GM18858 (cell line): ENCODE measurements at regions not wholly inside any gene's neighbourhood (a gene's known extent, or its start where the extent isn't known, plus 50 kb on each side); places are given as distances from the start of the nearest gene placed in this dataset.

Source experiments
- ATAC-seq: cut with Tn5 transposase; IDR thresholded peaks from one replicate; pipeline ENCODE4 v1.9.1; 2021; ENCODE audit not compliant: unreplicated experiment

DNA sequence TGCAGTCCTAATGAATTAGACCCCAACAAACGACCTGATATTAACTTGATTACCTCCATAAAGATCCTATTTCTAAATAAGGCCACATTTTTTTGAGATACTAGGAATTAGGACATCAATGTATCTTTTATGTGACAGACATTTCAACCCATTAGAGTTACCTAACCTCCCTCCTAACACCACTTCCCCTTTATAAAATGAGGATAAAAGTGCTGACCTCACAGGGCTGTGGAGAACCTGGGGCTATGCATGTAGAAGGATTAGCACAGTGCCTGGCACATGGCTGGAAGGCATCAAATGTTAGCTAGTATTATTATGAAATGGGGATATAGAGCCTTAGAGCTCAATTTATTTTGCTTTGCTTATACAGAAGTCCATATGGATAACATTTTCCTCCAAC is 53.5 kb upstream of the LRRN1 start:
- ATAC-seq: no peak

DNA sequence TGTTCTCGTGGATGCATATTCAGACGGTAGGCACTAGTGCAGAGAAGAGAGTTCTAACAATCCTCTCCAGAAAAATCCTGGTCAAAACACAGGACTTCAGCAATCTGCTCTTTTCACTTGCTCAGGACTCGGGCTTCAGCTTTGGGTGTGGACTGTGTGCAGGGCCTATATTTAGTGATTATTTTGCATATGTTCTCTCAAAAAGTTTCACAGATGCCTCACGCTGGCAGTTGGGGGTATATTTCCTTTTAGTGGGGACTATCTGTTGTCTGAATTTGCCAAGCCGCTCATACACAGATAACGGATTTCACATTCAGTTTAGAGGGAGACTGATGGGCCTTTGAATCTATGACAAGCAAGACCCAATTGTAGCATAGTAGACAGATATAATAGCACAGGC is 54.4 kb upstream of the LRRN1 start:
- ATAC-seq: no peak

DNA sequence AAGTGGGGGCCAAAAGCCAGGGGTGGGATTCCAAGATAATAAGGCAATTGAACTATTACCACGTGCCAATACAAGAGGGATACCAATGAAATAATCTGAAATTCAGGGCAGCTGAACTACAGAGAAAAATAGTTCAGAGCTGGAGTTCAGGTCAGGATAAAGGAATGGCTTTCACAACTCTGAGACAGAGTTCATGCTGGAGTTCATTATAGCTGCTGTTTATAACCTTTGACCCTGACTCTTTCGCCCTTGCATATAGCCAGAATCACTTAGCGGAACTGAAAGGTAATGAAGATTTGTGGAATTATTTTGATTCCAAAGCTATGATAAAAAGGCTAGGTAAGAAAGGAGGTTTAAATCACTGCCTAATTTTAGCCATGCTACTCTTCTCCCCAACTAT is 55.5 kb upstream of the LRRN1 start:
- no peak for ATAC-seq

DNA sequence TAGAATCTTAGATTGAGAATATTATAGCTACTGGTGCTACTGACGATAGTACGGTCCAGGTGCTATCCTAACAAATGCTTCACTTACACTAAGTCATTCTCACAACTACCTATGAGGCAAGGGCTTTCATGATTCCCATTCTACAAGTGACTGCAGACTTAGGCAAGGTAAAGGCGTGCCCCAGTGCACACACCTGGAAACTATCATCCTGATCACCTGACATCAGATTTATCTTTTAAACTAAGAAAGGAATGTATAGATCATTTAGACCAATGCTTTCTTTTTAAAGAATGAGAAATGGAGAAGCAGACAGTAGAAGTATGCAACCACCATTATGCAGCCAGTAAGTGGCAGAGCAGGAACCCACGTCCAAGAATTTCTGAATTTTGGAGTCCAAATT is 59.2 kb upstream of the LRRN1 start:
- no peak for ATAC-seq

DNA sequence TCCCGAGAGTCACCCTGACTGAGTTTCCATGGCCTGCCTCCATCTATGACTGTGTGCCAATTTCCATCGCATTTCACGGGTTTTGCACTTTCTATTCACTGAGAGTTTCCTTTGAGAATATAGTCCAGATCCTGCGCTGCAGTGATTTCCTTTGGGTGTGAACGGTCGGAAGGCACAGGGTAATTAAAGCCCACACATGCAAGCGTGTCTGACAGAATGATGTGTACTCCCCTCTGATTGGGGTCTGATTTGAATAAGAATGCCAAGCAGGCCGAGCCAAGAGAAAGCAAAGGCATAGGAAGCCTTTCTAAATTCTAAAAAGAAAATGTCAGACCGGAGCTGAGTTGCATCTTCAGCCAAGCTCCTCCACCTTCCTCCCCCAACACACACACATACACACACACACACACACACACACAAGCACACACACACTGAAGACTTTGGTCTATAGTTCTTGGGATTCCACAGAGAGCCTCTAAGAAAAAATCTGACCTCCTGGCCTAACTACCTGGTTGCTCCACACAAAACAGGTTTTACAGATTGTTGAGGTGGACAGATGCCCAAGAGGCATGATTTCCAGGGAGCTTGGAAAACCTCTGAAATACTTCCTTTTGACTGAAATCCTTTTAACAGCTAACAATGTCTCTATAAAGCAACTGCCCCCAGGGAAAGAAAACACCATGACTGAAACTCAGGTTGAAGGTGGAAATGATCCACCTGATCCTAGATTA is 59.7 kb upstream of the LRRN1 start:
- no peak for ATAC-seq

DNA sequence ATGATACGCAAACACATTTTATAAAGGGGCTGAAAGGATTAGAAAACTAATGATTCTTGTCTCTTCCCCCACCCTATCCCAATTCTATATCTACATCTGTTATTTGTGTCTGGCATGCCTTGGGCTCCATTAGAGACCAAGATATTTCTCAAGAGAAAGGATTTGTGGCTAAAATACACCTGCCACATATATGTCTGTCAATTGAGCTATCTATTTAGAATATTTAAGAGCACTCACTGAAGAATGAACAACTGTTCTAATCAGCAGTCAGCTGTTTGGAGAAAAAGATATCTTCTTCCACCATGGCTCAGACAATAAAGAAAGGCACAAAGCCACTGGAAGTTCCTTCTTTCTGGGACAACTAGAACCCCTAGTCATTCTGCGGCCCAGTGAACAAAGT is 61.7 kb upstream of the LRRN1 start:
- ATAC-seq: no peak

DNA sequence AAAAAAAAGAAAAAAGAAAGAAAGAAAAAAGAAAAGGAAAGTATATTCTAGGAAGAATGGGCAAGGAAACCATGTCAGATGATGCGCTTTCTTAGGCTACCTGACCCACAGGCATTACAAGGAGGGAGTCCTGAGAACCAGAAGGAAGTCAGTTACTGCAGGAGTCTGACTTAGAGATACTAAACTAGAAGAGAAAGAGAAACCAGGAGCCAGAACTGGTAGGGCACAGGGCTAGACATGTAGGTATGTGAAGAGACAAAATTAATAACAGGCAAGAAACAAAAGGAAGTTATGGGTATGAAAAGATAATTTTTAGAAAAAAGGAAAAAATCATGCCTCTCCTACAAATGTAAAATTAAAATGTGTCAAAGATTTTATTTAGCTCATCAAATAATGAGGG is 63.3 kb upstream of the LRRN1 start:
- no peak for ATAC-seq

DNA sequence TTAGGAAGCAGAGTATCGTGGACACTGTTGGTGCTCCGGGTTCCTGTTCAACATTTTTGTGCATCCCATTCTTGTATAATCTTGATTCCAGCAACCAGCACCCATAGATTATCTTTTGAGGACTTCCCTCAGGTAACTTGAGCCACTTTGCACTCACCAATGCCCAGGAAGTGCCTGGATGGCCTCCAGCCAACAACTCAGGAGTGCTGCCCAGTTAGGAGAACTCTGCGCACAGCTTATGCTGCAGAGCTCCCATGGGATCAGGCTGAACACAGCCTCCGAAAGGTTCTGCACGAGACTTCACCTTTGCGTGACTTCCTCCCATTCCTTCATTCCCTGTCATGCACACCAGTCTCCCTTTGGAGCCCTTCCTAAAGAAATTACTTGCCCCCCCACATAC is 64.3 kb upstream of the LRRN1 start:
- ATAC-seq: no peak

DNA sequence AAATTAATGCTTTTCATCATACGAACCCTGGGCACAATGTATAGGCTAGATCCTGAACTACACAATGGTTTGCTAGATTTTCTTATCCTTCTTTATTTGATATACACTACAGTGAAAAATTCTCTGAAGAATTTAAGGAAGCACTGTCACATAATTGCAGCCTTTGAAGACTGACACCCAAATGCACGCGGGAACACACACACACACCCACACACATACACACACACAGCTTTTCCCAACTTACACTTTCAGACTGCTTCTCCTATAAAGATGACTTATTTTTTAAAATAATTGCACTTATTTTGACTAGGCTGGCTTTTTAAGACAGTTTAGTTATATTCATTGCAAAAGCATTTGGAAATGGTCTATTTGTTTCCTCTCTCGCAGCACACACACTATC is 70.0 kb upstream of the LRRN1 start:
- no peak for ATAC-seq

DNA sequence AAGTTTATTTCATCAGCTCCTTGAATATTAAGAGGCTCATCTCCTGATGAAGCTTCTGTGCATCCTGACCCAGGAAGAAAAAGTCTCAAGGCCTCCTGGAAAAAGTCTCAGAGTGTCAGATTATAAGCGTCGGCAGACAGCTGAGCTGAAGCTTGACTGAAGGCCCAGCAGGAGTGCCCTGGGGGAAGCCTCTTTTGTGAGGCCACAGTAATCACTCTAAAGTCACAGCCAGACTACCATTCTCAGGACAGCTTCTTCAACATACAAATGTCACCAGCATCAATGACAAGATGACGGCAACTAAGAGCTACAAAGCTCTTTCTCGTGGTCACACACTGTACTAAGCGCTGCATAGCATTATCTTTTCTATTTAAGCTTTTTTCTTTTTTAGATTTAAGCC is 72.7 kb upstream of the LRRN1 start:
- no peak for ATAC-seq

DNA sequence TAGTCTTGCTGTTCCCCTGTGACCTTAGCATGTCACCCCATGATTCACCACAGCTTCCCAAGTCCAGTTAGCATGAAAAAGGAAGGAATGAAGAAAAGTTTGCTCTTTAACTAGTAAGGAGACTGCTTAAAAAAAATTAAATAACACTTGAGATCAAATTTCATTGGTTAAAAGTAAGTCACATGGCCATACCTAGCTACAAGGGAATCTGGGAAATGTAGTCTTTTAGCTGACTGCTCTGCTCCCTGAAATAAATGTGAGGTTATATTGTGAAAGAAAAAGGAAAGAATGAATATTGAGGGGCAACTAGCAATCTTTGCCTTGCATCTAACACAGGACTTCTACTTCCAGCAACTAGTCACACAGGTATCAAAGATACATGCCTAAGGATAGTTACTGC is 84.7 kb upstream of the LRRN1 start:
- ATAC-seq: no peak

DNA sequence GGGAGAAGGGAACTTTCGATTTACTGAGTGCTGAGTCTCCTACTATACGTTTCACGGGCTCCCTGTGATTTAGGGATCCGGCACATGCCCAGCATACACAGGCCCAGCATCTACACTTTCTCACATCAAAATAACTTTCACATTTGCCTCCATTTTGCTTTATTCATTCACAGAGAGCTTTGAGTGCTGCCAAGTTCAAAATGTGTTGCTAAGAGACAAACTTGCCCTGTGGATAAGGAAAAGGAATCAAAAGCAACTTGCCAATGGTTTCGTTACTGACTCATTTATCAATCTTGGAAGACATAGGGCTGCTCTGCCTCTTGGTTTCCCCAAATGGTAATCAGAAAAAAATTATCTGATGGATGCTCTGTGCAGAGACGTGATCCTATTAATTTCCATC is 86.3 kb upstream of the LRRN1 start:
- ATAC-seq: no peak

DNA sequence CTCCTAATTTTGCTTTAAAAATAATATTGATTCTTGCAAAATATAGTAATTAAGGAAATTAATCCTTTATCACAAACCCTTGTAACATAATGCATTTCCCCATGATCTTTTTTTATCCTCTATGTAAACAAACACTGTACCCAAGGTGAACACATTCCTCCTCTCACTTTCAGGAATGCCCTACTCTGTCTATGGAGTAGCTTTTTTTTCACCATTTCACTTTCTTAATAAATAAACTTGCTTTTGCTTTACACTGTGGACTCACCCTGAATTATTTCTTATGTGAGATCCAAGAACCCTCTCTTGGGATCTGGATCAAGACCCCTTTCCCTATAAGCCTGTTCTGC is 90.5 kb upstream of the LRRN1 start:
- ATAC-seq: no peak

DNA sequence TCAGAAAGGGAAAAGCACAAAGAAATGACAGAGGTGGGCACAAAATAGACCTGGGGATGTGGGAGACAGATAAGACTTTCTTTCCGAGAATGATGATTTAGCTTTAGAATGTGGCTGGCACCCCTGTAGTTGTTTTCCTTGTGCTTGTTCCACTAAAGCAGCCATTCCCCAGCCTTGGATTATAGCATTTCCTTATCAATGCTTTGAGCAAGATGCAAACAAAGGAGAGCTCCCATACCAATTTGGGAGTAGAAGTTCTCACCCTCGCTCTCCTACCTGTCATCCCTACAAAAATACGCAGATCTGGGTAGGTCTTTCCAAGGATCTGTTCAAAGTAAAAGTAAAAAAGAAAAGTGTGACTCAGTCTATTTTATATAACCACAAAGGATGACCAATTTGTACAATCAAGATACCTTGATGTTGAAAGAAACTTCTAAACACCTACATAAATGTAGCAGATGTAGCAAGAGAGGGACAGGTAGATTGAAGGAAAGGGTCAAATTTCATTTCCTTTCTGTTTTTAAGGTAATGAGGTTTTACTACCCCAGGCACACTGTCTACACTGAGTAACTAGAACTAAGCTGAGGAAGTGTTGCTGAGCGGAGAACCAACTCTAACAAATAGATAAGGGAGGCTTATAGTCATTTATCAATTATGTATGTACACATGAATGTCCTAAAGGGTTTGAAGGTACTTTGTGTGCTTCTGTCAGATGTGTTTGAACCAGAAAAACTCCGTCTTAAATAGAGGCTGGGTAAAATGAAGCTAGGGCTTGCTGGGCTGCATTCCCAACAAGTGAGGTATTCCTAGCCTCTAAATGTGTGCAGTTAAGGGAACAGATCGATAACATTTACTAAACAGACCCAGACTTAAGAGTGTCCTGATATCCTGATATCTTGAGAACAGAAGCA is 91.1 kb upstream of the LRRN1 start:
- ATAC-seq: no peak

DNA sequence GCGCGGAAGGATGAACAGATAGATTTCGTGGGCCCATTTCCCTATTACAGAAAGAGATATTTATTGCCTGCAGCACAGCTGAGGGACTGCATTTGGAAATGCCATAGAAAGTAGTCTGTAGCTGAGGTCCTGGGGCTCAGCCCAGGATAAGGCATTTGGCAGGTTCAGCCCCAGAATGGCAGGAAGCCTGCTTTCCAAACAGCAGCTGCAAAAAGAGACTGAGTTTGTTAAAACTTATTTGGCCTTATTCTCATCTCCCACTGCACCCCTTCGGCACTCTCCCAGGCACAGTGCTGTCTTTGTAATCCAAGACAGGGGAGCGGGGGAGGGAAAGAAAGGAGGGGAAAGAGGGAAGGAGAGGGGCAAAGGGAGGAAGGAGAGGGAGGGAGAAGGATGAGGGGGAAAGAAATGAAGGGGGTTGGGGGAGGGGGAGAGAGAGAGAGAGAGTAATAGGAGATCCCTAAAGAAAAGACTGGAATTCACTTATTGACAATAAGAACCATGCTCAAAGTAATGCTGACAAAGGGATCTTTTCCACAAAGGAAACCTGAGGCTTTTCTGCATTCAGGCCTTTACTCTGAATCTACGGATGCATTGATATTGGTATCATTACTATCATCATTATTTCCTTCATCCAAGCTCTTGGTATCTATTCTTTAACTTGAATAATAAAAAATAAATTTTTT is 94.0 kb upstream of the LRRN1 start:
- no peak for ATAC-seq

DNA sequence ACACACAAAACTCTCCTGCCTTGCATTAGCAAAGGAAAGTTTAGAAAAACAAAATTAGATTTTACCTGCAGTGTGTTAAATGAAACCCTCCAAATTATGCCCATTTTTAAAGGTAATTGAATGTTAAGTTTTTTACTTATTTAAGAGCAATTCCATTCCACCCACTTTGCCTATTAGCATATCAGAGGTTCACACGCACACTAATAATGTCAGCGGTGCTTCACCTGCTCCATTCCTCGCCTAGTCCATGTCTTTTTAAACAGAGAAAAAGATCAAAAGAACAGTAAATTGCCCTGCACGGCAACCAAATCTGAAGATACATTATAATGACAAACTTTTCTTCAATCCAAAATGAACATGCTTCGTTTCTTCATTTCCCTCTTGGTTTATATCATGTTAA is 97.3 kb upstream of the LRRN1 start:
- no peak for ATAC-seq

DNA sequence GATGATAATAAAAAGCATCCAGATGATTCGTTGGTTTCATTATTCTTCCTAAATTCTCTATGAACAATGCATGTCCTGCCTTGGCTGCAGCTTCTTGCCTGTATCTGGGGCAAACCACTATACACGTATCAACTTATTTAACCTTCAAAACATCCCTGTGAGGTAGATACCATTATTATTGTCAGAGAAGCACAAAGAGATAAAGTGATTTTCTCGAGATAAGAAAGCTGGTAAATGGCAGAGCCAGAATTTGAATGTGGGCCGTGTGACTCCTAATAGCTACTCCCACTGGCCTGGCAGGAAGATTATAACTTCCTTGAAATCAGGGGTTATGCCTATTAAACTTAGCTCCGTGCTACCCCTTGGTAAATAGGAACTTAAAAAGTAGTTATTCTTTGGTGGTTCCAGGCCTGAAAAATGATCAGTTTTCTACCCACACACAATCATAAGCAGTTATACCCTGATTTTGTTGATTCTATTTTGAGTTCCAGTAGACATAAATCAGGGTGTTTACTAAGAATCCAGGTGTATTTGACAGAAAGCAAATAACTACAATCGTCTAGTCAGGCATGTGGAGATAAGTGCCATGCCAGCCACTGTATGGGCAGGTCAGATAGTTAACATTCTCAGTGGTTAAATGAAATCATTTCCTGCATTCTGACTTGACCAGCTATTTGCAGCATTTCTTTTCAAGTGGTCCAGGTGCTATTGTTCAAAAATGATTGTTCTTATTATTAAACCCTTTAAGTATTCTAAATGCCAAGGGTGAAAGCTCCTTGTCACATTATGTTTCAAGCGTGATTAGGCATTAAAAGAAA is 99.2 kb upstream of the LRRN1 start:
- ATAC-seq: no peak

DNA sequence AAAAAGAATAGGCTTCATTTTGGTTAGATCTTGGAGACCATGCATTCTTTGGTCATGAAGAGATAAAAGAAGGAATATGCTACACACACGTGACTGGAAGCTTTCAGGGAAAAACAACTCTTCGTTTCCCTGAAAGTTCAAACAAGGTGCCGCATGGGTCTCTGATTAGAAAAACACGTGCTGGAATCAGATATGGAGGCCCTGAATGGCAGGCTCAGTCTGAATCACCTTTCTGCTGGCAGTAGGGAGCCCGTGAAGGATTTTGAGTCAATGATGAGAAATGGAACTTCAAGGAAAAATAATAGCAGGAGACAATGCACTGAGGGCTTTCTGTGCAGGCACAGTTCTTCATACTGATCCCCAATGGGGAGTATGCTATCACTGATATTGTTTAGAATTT is 99.8 kb upstream of the LRRN1 start:
- no peak for ATAC-seq

DNA sequence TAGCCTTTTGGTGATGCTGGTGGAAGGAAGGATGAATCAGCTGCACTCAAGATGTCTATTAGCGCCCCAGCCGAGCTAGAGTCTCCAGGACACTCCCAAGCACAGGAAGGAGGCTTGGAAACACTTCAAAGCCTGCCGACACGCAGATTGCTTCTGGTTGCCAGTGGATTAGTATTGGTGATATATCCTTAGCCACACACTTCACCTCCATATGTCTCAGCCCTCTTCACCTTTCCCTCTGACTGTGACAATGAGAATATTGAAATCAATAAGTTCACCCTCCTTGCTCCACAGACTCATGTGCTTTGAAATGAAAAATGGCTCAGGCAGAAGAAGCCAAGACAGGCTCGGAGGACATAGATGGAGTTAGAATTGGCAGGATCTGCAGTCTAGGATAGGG is 102.9 kb upstream of the LRRN1 start:
- ATAC-seq: no peak

DNA sequence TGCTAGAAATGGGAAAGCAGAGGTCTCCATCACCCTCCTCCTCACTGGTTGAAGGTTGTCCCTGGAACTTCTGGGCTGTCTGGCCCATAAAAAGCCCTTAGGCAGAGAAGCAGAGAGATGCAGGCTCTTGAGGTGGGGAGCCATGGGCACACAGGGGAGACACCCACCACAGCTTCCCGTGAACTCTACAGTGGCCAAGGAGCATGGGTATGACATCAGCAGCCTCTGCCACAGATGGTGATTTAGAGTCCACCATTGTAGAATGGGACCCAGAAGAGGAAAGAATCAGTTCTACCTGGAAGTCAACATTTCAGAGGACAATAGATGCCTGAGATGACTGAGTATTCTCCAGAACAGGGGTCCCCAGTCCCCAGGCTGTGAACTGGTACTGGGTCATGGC is 105.6 kb upstream of the LRRN1 start:
- no peak for ATAC-seq
